ENCODE measurements at regions not wholly inside any gene's neighbourhood (a gene's known extent, or its start where the extent isn't known, plus 50 kb on each side); places are given as distances from the start of the nearest gene placed in this dataset.

DNA sequence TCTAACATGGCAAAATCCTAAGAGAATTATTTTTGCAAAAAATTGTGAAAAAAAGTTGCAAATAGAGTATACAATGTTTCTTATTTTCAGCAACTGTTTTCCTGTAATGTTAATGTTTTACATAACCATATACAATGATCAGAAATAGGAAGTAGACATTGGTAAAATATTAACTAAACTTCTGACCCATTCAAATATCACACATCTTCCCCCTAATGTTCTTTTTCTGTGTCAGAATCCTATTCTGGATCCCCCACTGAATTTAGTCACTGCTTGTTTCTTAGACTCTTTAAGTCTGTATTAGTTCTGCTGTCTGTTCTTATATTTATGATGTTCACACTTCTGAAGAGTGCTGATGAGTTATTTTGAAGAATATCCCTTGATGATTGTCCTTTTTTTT lies 62.0 kb downstream of the HFE start:
- Histone ChIP-seq H3K9ac (ENCODE audit: low read depth, low read length, poor library complexity, severe bottlenecking) (no peak overlapping the region), H3K36me3 (ENCODE audit: insufficient read depth, low read length) (no peaks in the 10 kb centered on the region), H3K9me2 (replicated peaks; ENCODE audit: low read depth, low read length) (no peaks in the 10 kb centered on the region), H3K79me2 (ENCODE audit: insufficient read depth, low read length) (no peaks in the 10 kb centered on the region), H3F3A (ENCODE audit: low read depth) (no peaks in the 10 kb centered on the region), H4K20me1 (ENCODE audit: insufficient read depth, low read length, poor library complexity, severe bottlenecking) (no peaks in the 10 kb centered on the region), H2AFZ (ENCODE audit: low read length) (no peak overlapping the region; the same call in 1 of the 2 replicates), H3K4me2 (ENCODE audit: low read depth, low read length, poor library complexity, severe bottlenecking) (no peak overlapping the region), H3K4me1 (ENCODE audit: insufficient read depth, low read length, poor library complexity, severe bottlenecking) (no peaks in the 10 kb centered on the region), H3K4me3 (ENCODE audit: low read length, poor library complexity, severe bottlenecking) (no peak overlapping the region), H3K27me3 (ENCODE audit: insufficient read depth, low read length, poor library complexity, severe bottlenecking) (no peaks in the 10 kb centered on the region), H3K9me3 (ENCODE audit: insufficient read depth, low read depth, low read length) (no peaks in the 10 kb centered on the region)
- TF ChIP-seq EZH2phosphoT487 (IDR thresholded peaks at IDR 0.05; ENCODE audit: borderline replicate concordance) = no peak
- TF ChIP-seq, protein P1, sequence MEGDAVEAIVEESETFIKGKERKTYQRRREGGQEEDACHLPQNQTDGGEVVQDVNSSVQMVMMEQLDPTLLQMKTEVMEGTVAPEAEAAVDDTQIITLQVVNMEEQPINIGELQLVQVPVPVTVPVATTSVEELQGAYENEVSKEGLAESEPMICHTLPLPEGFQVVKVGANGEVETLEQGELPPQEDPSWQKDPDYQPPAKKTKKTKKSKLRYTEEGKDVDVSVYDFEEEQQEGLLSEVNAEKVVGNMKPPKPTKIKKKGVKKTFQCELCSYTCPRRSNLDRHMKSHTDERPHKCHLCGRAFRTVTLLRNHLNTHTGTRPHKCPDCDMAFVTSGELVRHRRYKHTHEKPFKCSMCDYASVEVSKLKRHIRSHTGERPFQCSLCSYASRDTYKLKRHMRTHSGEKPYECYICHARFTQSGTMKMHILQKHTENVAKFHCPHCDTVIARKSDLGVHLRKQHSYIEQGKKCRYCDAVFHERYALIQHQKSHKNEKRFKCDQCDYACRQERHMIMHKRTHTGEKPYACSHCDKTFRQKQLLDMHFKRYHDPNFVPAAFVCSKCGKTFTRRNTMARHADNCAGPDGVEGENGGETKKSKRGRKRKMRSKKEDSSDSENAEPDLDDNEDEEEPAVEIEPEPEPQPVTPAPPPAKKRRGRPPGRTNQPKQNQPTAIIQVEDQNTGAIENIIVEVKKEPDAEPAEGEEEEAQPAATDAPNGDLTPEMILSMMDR (conservative IDR thresholded peaks at IDR 0.05; ENCODE audit: low read length) = no peak

DNA sequence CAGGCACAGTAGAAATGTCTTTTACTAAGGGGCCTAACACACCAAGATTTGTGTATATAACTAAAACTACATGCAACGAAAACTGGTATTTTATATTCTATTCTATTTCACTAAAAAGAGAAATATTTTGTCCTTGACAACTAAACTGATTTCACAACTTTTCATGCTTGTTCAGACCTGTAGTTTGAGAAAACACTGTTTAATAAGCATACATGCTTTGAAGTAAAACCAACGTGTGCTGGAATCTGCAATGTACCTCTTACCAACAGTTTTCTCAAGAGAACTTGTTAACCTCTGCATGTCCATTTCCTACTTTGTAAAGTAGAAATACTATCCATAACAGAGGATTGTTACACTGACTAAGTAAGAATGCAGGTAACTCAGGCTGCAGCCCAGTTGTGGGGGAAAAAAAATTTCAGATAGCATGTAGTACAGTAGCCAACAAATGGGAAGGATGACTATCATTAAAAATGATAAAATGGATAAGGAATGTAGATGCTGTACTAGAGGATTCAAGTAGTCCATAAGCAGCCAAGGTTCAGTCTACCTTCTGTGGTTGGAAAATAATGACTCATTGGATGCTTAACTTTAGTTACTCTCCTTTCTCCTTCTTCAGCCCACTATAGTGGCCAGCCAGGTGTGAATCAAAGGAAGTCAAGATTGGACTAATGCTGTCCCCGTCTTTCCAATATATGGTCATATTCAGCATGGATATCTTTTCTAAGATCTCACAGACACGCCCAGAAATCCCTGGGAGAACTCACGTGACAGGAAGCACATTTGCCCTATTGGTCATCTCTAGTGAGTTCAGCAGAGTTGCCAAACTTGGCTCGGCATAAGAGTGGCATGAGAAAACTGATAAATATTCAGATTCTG lies 65.2 kb downstream of the HFE start:
- Histone ChIP-seq H3K9me2 (replicated peaks; ENCODE audit: low read depth, low read length) (no peaks in the 10 kb centered on the region), H2AFZ (ENCODE audit: low read length) (0 out of 2 replicates have a peak overlapping the region, but pooled peaks have one; percentile 11), H3K9me3 (ENCODE audit: insufficient read depth, low read depth, low read length) (no peaks in the 10 kb centered on the region), H3K9ac (ENCODE audit: low read depth, low read length, poor library complexity, severe bottlenecking) (no peak overlapping the region), H3K79me2 (ENCODE audit: insufficient read depth, low read length) (no peaks in the 10 kb centered on the region), H3F3A (ENCODE audit: low read depth) (peaks cover 9% of the 10 kb centered on the region), H3K4me1 (ENCODE audit: insufficient read depth, low read length, poor library complexity, severe bottlenecking) (peaks cover 10% of the 10 kb centered on the region), H3K36me3 (ENCODE audit: insufficient read depth, low read length) (no peaks in the 10 kb centered on the region), H3K27me3 (ENCODE audit: insufficient read depth, low read length, poor library complexity, severe bottlenecking) (no peaks in the 10 kb centered on the region), H3K4me2 (ENCODE audit: low read depth, low read length, poor library complexity, severe bottlenecking) (no peak overlapping the region), H3K4me3 (ENCODE audit: low read length, poor library complexity, severe bottlenecking) (no peak overlapping the region), H4K20me1 (ENCODE audit: insufficient read depth, low read length, poor library complexity, severe bottlenecking) (no peaks in the 10 kb centered on the region)
- TF ChIP-seq, protein P1 (conservative IDR thresholded peaks at IDR 0.05; ENCODE audit: low read length) = no peak
- TF ChIP-seq EZH2phosphoT487 (IDR thresholded peaks at IDR 0.05; ENCODE audit: borderline replicate concordance) = no peak

DNA sequence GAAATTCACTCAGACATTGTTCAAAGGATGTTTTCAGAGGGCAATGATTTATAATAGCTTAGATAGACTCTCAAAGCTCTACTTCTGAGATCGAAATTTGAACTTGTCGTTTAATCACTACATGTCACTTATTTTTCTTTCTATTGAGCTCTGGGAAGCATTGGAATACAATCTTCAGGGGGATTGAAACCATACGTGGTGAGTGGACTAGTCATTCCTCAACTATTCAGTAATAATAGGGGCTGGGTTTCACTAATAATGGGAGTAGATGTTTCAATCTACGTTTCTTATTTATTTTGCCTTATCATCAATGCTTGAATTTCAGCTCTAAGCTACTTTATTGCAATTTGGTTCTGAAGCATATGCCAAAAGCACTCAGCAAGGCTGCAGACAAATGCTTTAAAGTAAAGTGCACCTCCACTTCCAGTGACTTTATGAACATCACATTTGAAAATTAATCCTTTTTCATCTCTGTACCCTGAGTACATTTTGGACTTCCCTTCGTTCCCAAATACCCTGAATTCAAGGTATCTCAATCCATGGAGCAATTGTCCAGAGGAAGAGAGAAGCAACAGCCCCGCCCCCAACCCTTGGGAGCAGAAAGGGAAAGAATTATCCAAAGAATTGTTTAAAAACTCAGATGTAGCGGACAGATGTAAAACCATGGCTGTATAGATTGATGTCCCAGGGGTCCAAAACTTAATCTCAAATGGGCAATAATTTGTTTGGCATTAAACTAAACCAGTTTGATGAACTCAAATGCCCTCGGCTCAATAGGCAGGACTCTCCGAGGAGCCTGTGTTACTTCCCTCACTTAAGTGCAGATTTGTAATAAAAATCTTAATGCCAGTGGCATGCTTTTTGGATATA lies 68.1 kb downstream of the HFE start:
- TF ChIP-seq, protein P1 (conservative IDR thresholded peaks at IDR 0.05; ENCODE audit: low read length) = no peak
- TF ChIP-seq EZH2phosphoT487 (IDR thresholded peaks at IDR 0.05; ENCODE audit: borderline replicate concordance) = no peak
- peaks cover 20% of the 10 kb centered on the region for H3K4me1 ChIP-seq (ENCODE audit: insufficient read depth, low read length, poor library complexity, severe bottlenecking)
- peaks cover 4% of the 10 kb centered on the region for H4K20me1 ChIP-seq (ENCODE audit: insufficient read depth, low read length, poor library complexity, severe bottlenecking)
- H3K36me3 ChIP-seq (ENCODE audit: insufficient read depth, low read length) = no peaks in the 10 kb centered on the region
- H3K4me2 ChIP-seq (ENCODE audit: low read depth, low read length, poor library complexity, severe bottlenecking) = peak overlapping the region; percentile 81
- peak overlapping the region; percentile 87 for H3K4me3 ChIP-seq (ENCODE audit: low read length, poor library complexity, severe bottlenecking)
- no peaks in the 10 kb centered on the region for H3K9me2 ChIP-seq (replicated peaks; ENCODE audit: low read depth, low read length)
- H3K27me3 ChIP-seq (ENCODE audit: insufficient read depth, low read length, poor library complexity, severe bottlenecking) = no peaks in the 10 kb centered on the region
- H3F3A ChIP-seq (ENCODE audit: low read depth) = peaks cover 19% of the 10 kb centered on the region
- H3K9ac ChIP-seq (ENCODE audit: low read depth, low read length, poor library complexity, severe bottlenecking) = peak overlapping the region; percentile 98
- H3K9me3 ChIP-seq (ENCODE audit: insufficient read depth, low read depth, low read length) = no peaks in the 10 kb centered on the region
- H2AFZ ChIP-seq (ENCODE audit: low read length) = peak overlapping the region; percentile 62; the same call in 1 of the 2 replicates
- H3K79me2 ChIP-seq (ENCODE audit: insufficient read depth, low read length) = peaks cover 12% of the 10 kb centered on the region
